HEK293T (cell line): ENCODE measurements at regions not wholly inside any gene's neighbourhood (a gene's known extent, or its start where the extent isn't known, plus 50 kb on each side); places are given as distances from the start of the nearest gene placed in this dataset.
"Not testable (repeated sequence)": the region's sequence is repeated elsewhere in the genome, so short reads cannot be mapped to it uniquely, and the experiment has no call there.

ENCODE experiments used
- ARNT ChIP-seq: fragments of 450-650 bp; IDR thresholded peaks from 2 replicates; pipeline ENCODE4 v1.6.1; 2017; ENCODE audit warnings: mild to moderate bottlenecking
- ELF4 ChIP-seq: fragments of 450-650 bp; IDR thresholded peaks from 2 replicates; pipeline ENCODE4 v1.6.1; 2017; ENCODE audit warnings: antibody characterized with exemption
- SP1 ChIP-seq: fragments of 450-650 bp; IDR thresholded peaks from 2 replicates; pipeline ENCODE4 v1.6.1; 2017

- TF ChIP-seq ELF4, SP1, ARNT: not testable (repeated sequence)
Observed at GRCh38 chr2:89959729-89960378, 1268.4 kb downstream of the RPIA start.
